Trophoblast cell (in vitro differentiated cells and primary cell): ENCODE measurements at regions not wholly inside any gene's neighbourhood (a gene's known extent, or its start where the extent isn't known, plus 50 kb on each side); places are given as distances from the start of the nearest gene placed in this dataset.
"Not testable (repeated sequence)": the region's sequence is repeated elsewhere in the genome, so short reads cannot be mapped to it uniquely, and the experiment has no call there.

ENCODE experiments used
- DNase-seq, 2 donors: peaks; one replicate each; pipeline ENCODE4 v3.0.0-alpha.2; 2016
- H2AFZ ChIP-seq: 2 replicates; pipeline ENCODE4 v1.6.1; 2013; ENCODE audit warnings: low read length, moderate library complexity, mild to moderate bottlenecking; ENCODE audit not compliant: insufficient read depth, poor library complexity
- H2AK5ac ChIP-seq: 2 replicates; pipeline ENCODE4 v1.6.1; 2013; ENCODE audit warnings: mild to moderate bottlenecking, low read length
- H2BK120ac ChIP-seq: 2 replicates; pipeline ENCODE4 v1.6.1; 2013; ENCODE audit warnings: low read length, mild to moderate bottlenecking, moderate library complexity; ENCODE audit not compliant: insufficient read depth, poor library complexity
- H2BK12ac ChIP-seq: 2 replicates; pipeline ENCODE4 v1.6.1; 2013; ENCODE audit warnings: mild to moderate bottlenecking, low read length, moderate library complexity
- H2BK5ac ChIP-seq: 2 replicates; pipeline ENCODE4 v1.6.1; 2013; ENCODE audit warnings: low read length, low read depth, moderate library complexity, mild to moderate bottlenecking; ENCODE audit not compliant: poor library complexity
- H3K14ac ChIP-seq: 2 replicates; pipeline ENCODE4 v1.6.1; 2013; ENCODE audit warnings: mild to moderate bottlenecking, low read length
- H3K18ac ChIP-seq: 2 replicates; pipeline ENCODE4 v1.6.1; 2013; ENCODE audit warnings: mild to moderate bottlenecking, low read length
- H3K23ac ChIP-seq: 2 replicates; pipeline ENCODE4 v1.6.1; 2013; ENCODE audit warnings: low read length
- H3K27ac ChIP-seq: 2 replicates; pipeline ENCODE4 v1.5.1; 2013; ENCODE audit warnings: low read depth, mild to moderate bottlenecking, inconsistent platforms, low read length, moderate library complexity
- H3K27me3 ChIP-seq: 2 replicates; pipeline ENCODE4 v1.6.1; 2013; ENCODE audit warnings: inconsistent platforms, mild to moderate bottlenecking, low read length, moderate library complexity; ENCODE audit not compliant: insufficient read depth
- H3K36me3 ChIP-seq, 2 experiments: 1 replicate in 1 of 2; 2 replicates in 1 of 2; pipeline ENCODE4 v1.6.1; 2013; ENCODE audit warnings: low read length in 2 of 2, mild to moderate bottlenecking in 2 of 2, moderate library complexity in 1 of 2; ENCODE audit not compliant: insufficient read depth in 2 of 2, control insufficient read depth in 1 of 2
- H3K4ac ChIP-seq: 2 replicates; pipeline ENCODE4 v1.6.1; 2013; ENCODE audit warnings: low read depth, mild to moderate bottlenecking, low read length, moderate library complexity
- H3K4me1 ChIP-seq, 2 experiments: 1 replicate in 1 of 2; 2 replicates in 1 of 2; pipeline ENCODE4 v1.6.1; 2013; ENCODE audit warnings: low read length in 2 of 2, mild to moderate bottlenecking in 2 of 2, moderate library complexity in 1 of 2; ENCODE audit not compliant: insufficient read depth in 2 of 2, control insufficient read depth in 1 of 2
- H3K4me2 ChIP-seq: 2 replicates; pipeline ENCODE4 v1.6.1; 2013; ENCODE audit warnings: inconsistent platforms, mild to moderate bottlenecking, low read length, moderate library complexity
- H3K4me3 ChIP-seq: 2 replicates; pipeline ENCODE4 v1.5.1; 2013; ENCODE audit warnings: mild to moderate bottlenecking, low read depth, low read length, inconsistent platforms
- H3K79me1 ChIP-seq: one replicate; pipeline ENCODE4 v1.6.1; 2013; ENCODE audit warnings: low read length
- H3K79me2 ChIP-seq: 2 replicates; pipeline ENCODE4 v1.6.1; 2013; ENCODE audit warnings: low read length, mild to moderate bottlenecking; ENCODE audit not compliant: control insufficient read depth, insufficient read depth, poor library complexity
- H3K9ac ChIP-seq: 2 replicates; pipeline ENCODE4 v1.6.1; 2013; ENCODE audit warnings: mild to moderate bottlenecking, low read length
- H3K9me3 ChIP-seq: 2 replicates; pipeline ENCODE4 v1.6.1; 2013; ENCODE audit warnings: low read depth, mild to moderate bottlenecking, control low read depth, inconsistent platforms, low read length; ENCODE audit not compliant: insufficient read depth
- H4K12ac ChIP-seq: 2 replicates; pipeline ENCODE4 v1.6.1; 2013; ENCODE audit warnings: low read depth, mild to moderate bottlenecking, low read length, moderate library complexity
- H4K8ac ChIP-seq: 2 replicates; pipeline ENCODE4 v1.6.1; 2013; ENCODE audit warnings: low read depth, mild to moderate bottlenecking, low read length, moderate library complexity
- H4K91ac ChIP-seq: one replicate; pipeline ENCODE4 v1.6.1; 2013; ENCODE audit warnings: low read depth, mild to moderate bottlenecking, low read length, moderate library complexity
- WGBS: extraction: QIAGEN DNeasy Blood & Tissue Kit; methylation state at CpG from one replicate; pipeline ENCODE4 v1.1.7; 2013; ENCODE audit warnings: missing lambda C conversion rate; ENCODE audit not compliant: insufficient read length, insufficient coverage; ENCODE audit errors: extremely low coverage; 5-methylcytosine and 5-hydroxymethylcytosine counted together

- Histone ChIP-seq H3K79me2 (no peaks in the 10 kb centered on the region), H3K9ac (no peak overlapping the region), H3K18ac (no peak overlapping the region), H3K4me2 (no peak overlapping the region), H2BK120ac (no peak overlapping the region), H2BK12ac (no peak overlapping the region), H3K79me1 (no peaks in the 10 kb centered on the region), H3K4me1 (no peaks in the 10 kb centered on the region), H3K23ac (no peak overlapping the region), H2AFZ (no peak overlapping the region), H4K8ac (no peak overlapping the region), H3K14ac (no peak overlapping the region), H4K91ac (no peak overlapping the region), H3K4ac (no peak overlapping the region), H3K27ac (no peak overlapping the region), H3K36me3 (no peaks in the 10 kb centered on the region), H4K12ac (no peak overlapping the region), H2BK5ac (no peak overlapping the region), H3K9me3 (no peaks in the 10 kb centered on the region), H2AK5ac (no peak overlapping the region), H3K27me3 (no peaks in the 10 kb centered on the region), H3K4me3 (peak overlapping the region; percentile 8)
- WGBS = no CpG with 5 or more reads among the region's 1 CpG
- no peak for DNase-seq
These were observed 218.2 kb upstream of the CARD18 start for GRCh38 chr11:105357764-105358163.

- H3K9me3 ChIP-seq = no peaks in the 10 kb centered on the region
- no peak overlapping the region for H4K12ac ChIP-seq
- no peak overlapping the region for H2AK5ac ChIP-seq
- no peak overlapping the region for H2BK12ac ChIP-seq
- H3K14ac ChIP-seq = no peak overlapping the region
- H3K79me1 ChIP-seq = no peaks in the 10 kb centered on the region
- H3K18ac ChIP-seq = no peak overlapping the region
- H3K4me3 ChIP-seq = no peak overlapping the region
- H3K27me3 ChIP-seq = no peaks in the 10 kb centered on the region
- no peak overlapping the region for H2AFZ ChIP-seq
- no peak overlapping the region for H2BK120ac ChIP-seq
- no peak overlapping the region for H4K8ac ChIP-seq
- H3K27ac ChIP-seq = no peak overlapping the region
- no peak overlapping the region for H3K4me2 ChIP-seq
- no peaks in the 10 kb centered on the region for H3K4me1 ChIP-seq
- no peaks in the 10 kb centered on the region for H3K79me2 ChIP-seq
- no CpG with 5 or more reads among the region's 1 CpG for WGBS
- H4K91ac ChIP-seq = no peak overlapping the region
- no peak overlapping the region for H3K4ac ChIP-seq
- no peaks in the 10 kb centered on the region for H3K36me3 ChIP-seq
- no peak overlapping the region for H2BK5ac ChIP-seq
- H3K23ac ChIP-seq = no peak overlapping the region
- DNase-seq = no peak
- no peak overlapping the region for H3K9ac ChIP-seq
These were observed 217.6 kb upstream of the CARD18 start for GRCh38 chr11:105357146-105357545.

- not testable (repeated sequence) for H3K79me1 ChIP-seq, H3K4me1 ChIP-seq, H4K8ac ChIP-seq, H3K36me3 ChIP-seq, H2BK12ac ChIP-seq, H3K4ac ChIP-seq, H4K91ac ChIP-seq, H3K4me3 ChIP-seq, H2AFZ ChIP-seq, H3K79me2 ChIP-seq, H3K4me2 ChIP-seq, H3K14ac ChIP-seq, H3K9ac ChIP-seq, H2BK5ac ChIP-seq, H4K12ac ChIP-seq, H2BK120ac ChIP-seq, H3K27ac ChIP-seq, H3K9me3 ChIP-seq, H3K27me3 ChIP-seq, DNase-seq, H3K23ac ChIP-seq, H2AK5ac ChIP-seq, H3K18ac ChIP-seq
- WGBS = no CpG with 5 or more reads among the region's 3 CpGs
These were observed 210.3 kb upstream of the CARD18 start for GRCh38 chr11:105349867-105350266.

GRCh38 chr11:105344938-105345337 lies 205.4 kb upstream of the CARD18 start:
- H2AK5ac ChIP-seq = no peak overlapping the region
- H3K9ac ChIP-seq = no peak overlapping the region
- H3K4me3 ChIP-seq = no peak overlapping the region
- H3K4ac ChIP-seq = no peak overlapping the region
- no peaks in the 10 kb centered on the region for H3K79me1 ChIP-seq
- H4K12ac ChIP-seq = no peak overlapping the region
- H2BK5ac ChIP-seq = no peak overlapping the region
- no peak overlapping the region for H3K27ac ChIP-seq
- no peak overlapping the region for H3K23ac ChIP-seq
- H4K8ac ChIP-seq = no peak overlapping the region
- WGBS = no CpG with 5 or more reads among the region's 1 CpG
- no peak overlapping the region for H3K14ac ChIP-seq
- no peaks in the 10 kb centered on the region for H3K27me3 ChIP-seq
- no peaks in the 10 kb centered on the region for H3K79me2 ChIP-seq
- H3K18ac ChIP-seq = no peak overlapping the region
- H2AFZ ChIP-seq = no peak overlapping the region
- H3K4me2 ChIP-seq = no peak overlapping the region
- H3K9me3 ChIP-seq = no peaks in the 10 kb centered on the region
- no peaks in the 10 kb centered on the region for H3K4me1 ChIP-seq
- H2BK120ac ChIP-seq = no peak overlapping the region
- no peak overlapping the region for H2BK12ac ChIP-seq
- DNase-seq = no peak
- H3K36me3 ChIP-seq = no peaks in the 10 kb centered on the region
- no peak overlapping the region for H4K91ac ChIP-seq
